SK-N-MC (cell line): ENCODE measurements at regions not wholly inside any gene's neighbourhood (a gene's known extent, or its start where the extent isn't known, plus 50 kb on each side); places are given as distances from the start of the nearest gene placed in this dataset.

Experiments
- EZH2 ChIP-seq: fragments of 200-600 bp; sonication (generic); IDR thresholded peaks from one replicate; pipeline ENCODE4 v1.6.1; 2017; ENCODE audit warnings: antibody characterized with exemption
- POLR2AphosphoS5 ChIP-seq: IDR thresholded peaks from 2 replicates; pipeline ENCODE4 v1.6.1; 2012; ENCODE audit warnings: mild to moderate bottlenecking, low read depth, low read length, borderline replicate concordance

GRCh38 chr11:37612146-37612545, 1014.1 kb upstream of the RAG2 start:
- TF ChIP-seq POLR2AphosphoS5: no peak
- no peak for TF ChIP-seq EZH2
